ENCODE measurements at regions not wholly inside any gene's neighbourhood (a gene's known extent, or its start where the extent isn't known, plus 50 kb on each side); places are given as distances from the start of the nearest gene placed in this dataset.
"Not testable (repeated sequence)": the region's sequence is repeated elsewhere in the genome, so short reads cannot be mapped to it uniquely, and the experiment has no call there.

DNA sequence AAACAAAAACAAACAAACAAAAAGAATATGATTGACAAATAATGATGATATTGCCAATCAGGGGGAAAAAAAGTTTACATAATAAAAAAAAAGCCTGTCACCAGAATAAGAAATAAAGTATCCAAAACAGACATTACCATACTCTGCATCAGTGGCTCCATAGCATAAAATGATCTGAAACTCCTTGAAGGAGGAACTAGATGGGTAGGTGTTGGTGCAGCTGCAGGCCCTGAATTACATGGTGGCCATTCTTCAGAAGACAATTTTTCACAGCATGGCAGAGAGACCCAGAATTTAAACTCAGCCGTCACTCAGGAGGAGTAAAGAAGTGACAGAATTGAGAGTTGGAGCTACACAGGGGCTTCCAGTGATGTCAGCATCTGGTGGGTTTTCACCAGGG lies 60.2 kb downstream of the GLUL start:
- TF ChIP-seq CTCF (conservative IDR thresholded peaks at IDR 0.05; ENCODE audit: low read depth, low read length), result no peak
- DNase-seq (ENCODE audit: low read depth), result no peak
- no peak overlapping the region for H3K4me3 ChIP-seq (ENCODE audit: low read length)

- DNase-seq (ENCODE audit: low read depth), result no peak
- no peak overlapping the region for H3K4me3 ChIP-seq (ENCODE audit: low read length)
- no peak for TF ChIP-seq CTCF (conservative IDR thresholded peaks at IDR 0.05; ENCODE audit: low read depth, low read length)
These were observed 61.3 kb downstream of the GLUL start for GRCh38 chr1:182330303-182330702.

- H3K4me3 ChIP-seq (ENCODE audit: low read length), result no peak overlapping the region
- TF ChIP-seq CTCF (conservative IDR thresholded peaks at IDR 0.05; ENCODE audit: low read depth, low read length), result no peak
- no peak for DNase-seq (ENCODE audit: low read depth)
These were observed 62.1 kb downstream of the GLUL start for GRCh38 chr1:182329471-182329870.

DNA sequence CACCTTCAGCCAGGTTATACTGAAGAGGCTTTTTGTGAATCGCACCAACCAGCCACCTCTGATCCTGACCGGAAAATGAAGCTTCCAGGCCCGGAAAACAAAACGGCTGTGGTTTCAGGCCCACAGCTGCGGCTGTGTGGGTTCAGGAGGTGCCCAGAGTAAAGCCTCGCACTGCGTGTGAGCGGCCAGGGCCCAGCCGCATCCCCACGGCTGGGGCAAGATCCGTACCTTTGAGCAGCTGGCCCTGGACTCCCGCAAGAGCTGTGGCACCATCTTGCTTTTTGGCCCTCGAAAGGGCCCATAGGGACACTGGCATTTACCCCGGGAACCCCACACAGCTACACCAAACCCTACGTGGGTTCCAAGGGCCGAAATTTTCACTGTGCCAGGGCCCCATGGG lies 63.0 kb downstream of the GLUL start:
- no peak overlapping the region for H3K4me3 ChIP-seq (ENCODE audit: low read length)
- no peak for TF ChIP-seq CTCF (conservative IDR thresholded peaks at IDR 0.05; ENCODE audit: low read depth, low read length)
- no peak for DNase-seq (ENCODE audit: low read depth)

GRCh38 chr1:182325339-182325738 lies 66.3 kb downstream of the GLUL start:
- TF ChIP-seq CTCF (conservative IDR thresholded peaks at IDR 0.05; ENCODE audit: low read depth, low read length), result no peak
- H3K4me3 ChIP-seq (ENCODE audit: low read length), result no peak overlapping the region
- DNase-seq (ENCODE audit: low read depth), result no peak

GRCh38 chr1:182321532-182321931 lies 70.1 kb downstream of the GLUL start:
- not testable (repeated sequence) for DNase-seq (ENCODE audit: low read depth); H3K4me3 ChIP-seq (ENCODE audit: low read length)

- TF ChIP-seq CTCF (conservative IDR thresholded peaks at IDR 0.05; ENCODE audit: low read depth, low read length), result no peak
- H3K4me3 ChIP-seq (ENCODE audit: low read length), result no peak overlapping the region
- peak; percentile 14 for DNase-seq (ENCODE audit: low read depth)
These were observed 73.9 kb downstream of the GLUL start for GRCh38 chr1:182317611-182318161.

GRCh38 chr1:182316454-182316853 lies 75.1 kb downstream of the GLUL start:
- DNase-seq (ENCODE audit: low read depth), result not testable (repeated sequence)

More at GRCh38 chr1:182316454-182316853, 75.1 kb downstream of the GLUL start:
- not testable (repeated sequence) for H3K4me3 ChIP-seq (ENCODE audit: low read length)
